Endothelial cell of umbilical vein (primary cell): ENCODE measurements at regions not wholly inside any gene's neighbourhood (a gene's known extent, or its start where the extent isn't known, plus 50 kb on each side); places are given as distances from the start of the nearest gene placed in this dataset.

ENCODE experiments used
- BruUV-seq: library from RNA; stranded (reverse); fragments of 400-500 nt; replicated peaks from 2 replicates; lab custom pipeline; 2021; lab: Mats Ljungman, UMichigan
- CTCF ChIA-PET: fragments of 300-600, 350-600 bp; sonication (Branson Sonifier 250); formaldehyde crosslinking; loops from one replicate; lab custom pipeline; 2021; ENCODE audit warnings: antibody characterized with exemption, inconsistent platforms; lab: Charles Lee
- POLR2A ChIA-PET: fragments of 300-600, 350-600 bp; sonication (Branson Sonifier 250); formaldehyde crosslinking; loops from one replicate; lab custom pipeline; 2021; ENCODE audit warnings: antibody characterized with exemption, inconsistent platforms; lab: Charles Lee
- DNase-seq: peaks from one replicate; pipeline ENCODE4 v3.0.0-alpha.2; 2011; ENCODE audit warnings: low read depth, low spot score
- FAIRE-seq: peaks from 2 replicates; lab custom pipeline; 2011; peaks lifted over from hg19 to GRCh38; lab: Jason Lieb, UNC
- H2AFZ ChIP-seq: 2 replicates; pipeline ENCODE4 v1.6.0; 2012; ENCODE audit warnings: low read depth, low read length, control low read depth, inconsistent platforms
- H3K27ac ChIP-seq: 2 replicates; pipeline ENCODE4 v1.5.1; 2011; ENCODE audit warnings: low read depth, mild to moderate bottlenecking, control low read depth, low read length, moderate library complexity; ENCODE audit not compliant: insufficient read depth
- H3K27me3 ChIP-seq, 2 experiments: 2 replicates each; pipeline versions ENCODE4 v1.6.0 to v1.6.1; 2011; ENCODE audit warnings: low read length in 2 of 2, mixed read lengths in 1 of 2; ENCODE audit not compliant: control insufficient read depth in 2 of 2, insufficient read depth in 2 of 2
- H3K36me3 ChIP-seq, 2 experiments: 2 replicates in 1 of 2; 3 replicates in 1 of 2; pipeline ENCODE4 v1.5.1; 2011; ENCODE audit warnings: low read length in 2 of 2, mild to moderate bottlenecking in 1 of 2, moderate library complexity in 1 of 2; ENCODE audit not compliant: control insufficient read depth in 2 of 2, insufficient read depth in 2 of 2; ENCODE audit errors: extremely low read depth in 1 of 2
- H3K4me1 ChIP-seq: 3 replicates; pipeline ENCODE4 v1.5.1; 2011; ENCODE audit warnings: mild to moderate bottlenecking, low read length; ENCODE audit not compliant: control insufficient read depth, insufficient read depth; ENCODE audit errors: extremely low read depth
- H3K4me2 ChIP-seq: 2 replicates; pipeline ENCODE4 v1.6.1; 2011; ENCODE audit warnings: low read length, control low read depth, mixed read lengths; ENCODE audit not compliant: insufficient read depth
- H3K4me3 ChIP-seq, 3 experiments: fragments of 200-600 bp in 1 of 3; sonication (generic), shearing (Covaris generic) in 1 of 3; replicated peaks in 1 of 3; 2 replicates each; pipeline ENCODE4 v1.5.1; 2011 to 2016; ENCODE audit warnings: control low read depth in 3 of 3, low read length in 3 of 3, mild to moderate bottlenecking in 2 of 3, inconsistent platforms in 1 of 3, low read depth in 1 of 3, moderate library complexity in 1 of 3; ENCODE audit not compliant: insufficient read depth in 1 of 3
- H3K79me2 ChIP-seq: 2 replicates; pipeline ENCODE4 v1.6.0; 2012; ENCODE audit warnings: low read length, inconsistent platforms; ENCODE audit not compliant: control insufficient read depth, insufficient read depth
- H3K9ac ChIP-seq: replicated peaks from 2 replicates; pipeline ENCODE3; 2011; ENCODE audit warnings: low read length, control low read depth; ENCODE audit not compliant: insufficient read depth; ENCODE audit errors: extremely low read depth
- H3K9me1 ChIP-seq: replicated peaks from 3 replicates; pipeline ENCODE4 v1.6.0; 2011; ENCODE audit warnings: mild to moderate bottlenecking, low read length; ENCODE audit not compliant: control insufficient read depth, insufficient read depth; ENCODE audit errors: extremely low read depth
- H3K9me3 ChIP-seq: replicated peaks from 2 replicates; pipeline ENCODE4 v1.5.1; 2012; ENCODE audit warnings: low read length, inconsistent platforms; ENCODE audit not compliant: control insufficient read depth, insufficient read depth
- H4K20me1 ChIP-seq: replicated peaks from 2 replicates; pipeline ENCODE3; 2011; ENCODE audit warnings: mild to moderate bottlenecking, low read length; ENCODE audit not compliant: control insufficient read depth, insufficient read depth; ENCODE audit errors: extremely low read depth
- EZH2 ChIP-seq: IDR thresholded peaks from 2 replicates; pipeline ENCODE4 v1.6.1; 2012; ENCODE audit warnings: borderline replicate concordance, low read depth, mild to moderate bottlenecking, moderate library complexity, low read length, inconsistent platforms; ENCODE audit not compliant: severe bottlenecking
- FOS ChIP-seq: IDR thresholded peaks from 2 replicates; pipeline ENCODE4 v1.6.1; 2011; ENCODE audit warnings: mild to moderate bottlenecking, low read length, moderate library complexity, borderline replicate concordance; ENCODE audit not compliant: insufficient read depth
- GATA2 ChIP-seq: IDR thresholded peaks from 2 replicates; pipeline ENCODE4 v1.7.0; 2011; ENCODE audit warnings: low read depth, mild to moderate bottlenecking, moderate library complexity, mixed read lengths, low read length; ENCODE audit not compliant: insufficient read length, insufficient read depth
- JUN ChIP-seq: IDR thresholded peaks from 2 replicates; pipeline ENCODE4 v1.6.1; 2011; ENCODE audit warnings: borderline replicate concordance, low read depth; ENCODE audit not compliant: insufficient read length, insufficient read depth
- MYC ChIP-seq: IDR thresholded peaks from one replicate; pipeline ENCODE4 v1.6.1; 2011; ENCODE audit warnings: mild to moderate bottlenecking, low read depth, low read length
- POLR2A ChIP-seq: IDR thresholded peaks from 2 replicates; pipeline ENCODE4 v1.6.1; 2012; ENCODE audit warnings: low read depth, mild to moderate bottlenecking, control low read depth, low read length
- POLR2AphosphoS5 ChIP-seq: IDR thresholded peaks from 2 replicates; pipeline ENCODE4 v1.6.1; 2012; ENCODE audit warnings: low read depth, mild to moderate bottlenecking, control low read depth, low read length, moderate library complexity; ENCODE audit not compliant: insufficient read depth
- dilution Hi-C: fragments of 300-500 bp; cut with MboI; formaldehyde crosslinking; loops from one replicate; pipeline ENCODE4 v1.15.0; 2019; ENCODE audit warnings: low sequenced_read_pairs; ENCODE audit not compliant: extremely low pct_ligation_motif_present
- intact Hi-C: fragments of 100-400 bp; cut with micrococcal nuclease; formaldehyde crosslinking; loops from one replicate; pipeline ENCODE4 v1.10.0; 2022
- TF ChIP-seq, protein P1 (sequence below): IDR thresholded peaks from 2 replicates; pipeline ENCODE4 v1.6.1; 2011; ENCODE audit not compliant: insufficient read depth, insufficient read length
- TF ChIP-seq, protein P2 (sequence below), 2 donors: IDR thresholded peaks; 1 replicate in 1 of 2; 2 replicates in 1 of 2; pipeline ENCODE4 v1.5.1; 2011; ENCODE audit warnings: low read length in 2 of 2, mild to moderate bottlenecking in 2 of 2, moderate library complexity in 2 of 2, control low read depth in 1 of 2, inconsistent platforms in 1 of 2, low read depth in 1 of 2; ENCODE audit not compliant: insufficient read depth in 1 of 2; ENCODE audit errors: extremely low read depth in 1 of 2

DNA sequence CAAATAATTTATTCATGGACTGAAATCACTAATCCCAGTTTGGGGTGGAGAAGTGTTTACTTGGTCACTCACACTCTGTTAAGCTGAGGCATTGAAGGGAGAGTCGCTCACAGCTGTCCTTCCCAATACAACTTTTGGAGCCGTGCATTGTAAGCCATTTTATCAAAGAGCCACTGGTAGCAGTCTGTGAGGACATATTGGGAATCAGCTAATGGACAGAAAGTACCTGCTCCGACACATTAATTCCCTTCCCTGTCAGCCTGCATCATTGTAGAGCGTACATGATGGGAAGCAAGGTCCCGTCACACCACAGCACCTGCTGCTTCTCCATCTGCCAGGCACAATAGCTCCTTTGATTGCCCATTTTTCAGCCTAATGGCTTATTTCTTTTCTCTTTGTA lies 643.2 kb downstream of the SQOR start:
- Histone ChIP-seq H3K9me3 (no peaks in the 10 kb centered on the region), H3K9ac (no peak overlapping the region), H4K20me1 (no peaks in the 10 kb centered on the region), H2AFZ (no peak overlapping the region), H3K36me3 (no peaks in the 10 kb centered on the region), H3K4me3 (no peak overlapping the region), H3K9me1 (no peaks in the 10 kb centered on the region), H3K4me1 (no peaks in the 10 kb centered on the region), H3K27me3 (no peaks in the 10 kb centered on the region), H3K4me2 (no peak overlapping the region), H3K27ac (no peak overlapping the region), H3K79me2 (no peaks in the 10 kb centered on the region)
- dilution Hi-C loops: no loop called here
- BruUV-seq: no TSS peak
- ChIA-PET POLR2A (no interaction called here), CTCF (interaction anchor here (0.9 to 4.0 kb wide), 7 partner anchors 10 to 573 kb away, joined by 3 to 33 read pairs (median 3); no protein-coding TSS in a partner anchor)
- intact Hi-C loops: no loop called here
- FAIRE-seq: no peak
- no peak for DNase-seq
- TF ChIP-seq POLR2A (no peak), MYC (no peak), JUN (no peak), GATA2 (no peak), EZH2 (no peak), POLR2AphosphoS5 (no peak), FOS (no peak)
- TF ChIP-seq, protein P1, sequence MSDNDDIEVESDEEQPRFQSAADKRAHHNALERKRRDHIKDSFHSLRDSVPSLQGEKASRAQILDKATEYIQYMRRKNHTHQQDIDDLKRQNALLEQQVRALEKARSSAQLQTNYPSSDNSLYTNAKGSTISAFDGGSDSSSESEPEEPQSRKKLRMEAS: no peak
- TF ChIP-seq, protein P2, sequence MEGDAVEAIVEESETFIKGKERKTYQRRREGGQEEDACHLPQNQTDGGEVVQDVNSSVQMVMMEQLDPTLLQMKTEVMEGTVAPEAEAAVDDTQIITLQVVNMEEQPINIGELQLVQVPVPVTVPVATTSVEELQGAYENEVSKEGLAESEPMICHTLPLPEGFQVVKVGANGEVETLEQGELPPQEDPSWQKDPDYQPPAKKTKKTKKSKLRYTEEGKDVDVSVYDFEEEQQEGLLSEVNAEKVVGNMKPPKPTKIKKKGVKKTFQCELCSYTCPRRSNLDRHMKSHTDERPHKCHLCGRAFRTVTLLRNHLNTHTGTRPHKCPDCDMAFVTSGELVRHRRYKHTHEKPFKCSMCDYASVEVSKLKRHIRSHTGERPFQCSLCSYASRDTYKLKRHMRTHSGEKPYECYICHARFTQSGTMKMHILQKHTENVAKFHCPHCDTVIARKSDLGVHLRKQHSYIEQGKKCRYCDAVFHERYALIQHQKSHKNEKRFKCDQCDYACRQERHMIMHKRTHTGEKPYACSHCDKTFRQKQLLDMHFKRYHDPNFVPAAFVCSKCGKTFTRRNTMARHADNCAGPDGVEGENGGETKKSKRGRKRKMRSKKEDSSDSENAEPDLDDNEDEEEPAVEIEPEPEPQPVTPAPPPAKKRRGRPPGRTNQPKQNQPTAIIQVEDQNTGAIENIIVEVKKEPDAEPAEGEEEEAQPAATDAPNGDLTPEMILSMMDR (IDR thresholded peaks at IDR 0.05; ENCODE audit: extremely low read depth in 1 of 2, insufficient read depth in 1 of 2, low read depth in 1 of 2, low read length in 2 of 2): no peak
